Inflammatory macrophage (primary cell): ENCODE measurements at regions not wholly inside any gene's neighbourhood (a gene's known extent, or its start where the extent isn't known, plus 50 kb on each side); places are given as distances from the start of the nearest gene placed in this dataset.

ENCODE experiments used
- DNase-seq, 2 donors: peaks; one replicate each; pipeline ENCODE4 v3.0.0-alpha.2; 2020 to 2022

DNA sequence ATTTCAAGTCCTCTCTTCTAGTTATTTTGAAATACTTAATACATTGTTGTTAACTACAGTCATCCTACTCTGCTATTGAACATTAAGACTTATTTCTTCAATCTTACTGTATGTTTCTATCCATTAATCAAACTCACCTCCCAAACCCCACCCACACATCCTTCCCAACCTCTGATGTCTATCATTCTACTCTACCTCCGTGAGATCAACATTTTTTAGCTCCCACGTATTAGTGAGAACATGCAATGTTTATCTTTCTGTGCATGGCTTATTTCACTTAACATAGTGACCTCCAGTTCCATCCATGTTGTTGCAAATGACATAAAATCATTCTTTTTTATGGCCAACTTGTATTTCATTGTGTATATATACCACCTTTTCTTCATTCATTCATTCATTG is 236.6 kb upstream of the CTNNB1 start:
- DNase-seq, result no peak

GRCh38 chr3:40968666-40969065 is 230.6 kb upstream of the CTNNB1 start:
- no peak for DNase-seq

DNA sequence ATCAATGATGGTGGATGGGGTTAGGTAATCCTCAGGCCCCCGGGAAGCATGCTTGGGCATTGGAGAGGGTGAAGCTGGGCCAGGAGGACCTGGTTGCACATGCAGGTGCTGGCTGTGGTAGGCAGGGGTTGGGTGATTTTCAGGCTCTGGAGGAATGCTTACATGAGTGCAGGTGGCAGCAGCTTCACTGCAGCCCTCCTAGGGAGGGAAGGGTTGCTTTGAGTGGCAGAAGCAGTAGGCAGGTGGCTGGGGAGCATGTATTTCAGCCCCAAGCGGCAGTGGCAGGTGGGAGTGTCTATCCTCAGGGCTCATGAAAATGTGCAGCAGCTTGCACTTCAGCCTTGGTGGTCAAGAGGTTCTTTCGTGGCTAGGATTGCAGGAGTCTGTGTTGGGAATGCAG is 230.0 kb upstream of the CTNNB1 start:
- no peak for DNase-seq

DNA sequence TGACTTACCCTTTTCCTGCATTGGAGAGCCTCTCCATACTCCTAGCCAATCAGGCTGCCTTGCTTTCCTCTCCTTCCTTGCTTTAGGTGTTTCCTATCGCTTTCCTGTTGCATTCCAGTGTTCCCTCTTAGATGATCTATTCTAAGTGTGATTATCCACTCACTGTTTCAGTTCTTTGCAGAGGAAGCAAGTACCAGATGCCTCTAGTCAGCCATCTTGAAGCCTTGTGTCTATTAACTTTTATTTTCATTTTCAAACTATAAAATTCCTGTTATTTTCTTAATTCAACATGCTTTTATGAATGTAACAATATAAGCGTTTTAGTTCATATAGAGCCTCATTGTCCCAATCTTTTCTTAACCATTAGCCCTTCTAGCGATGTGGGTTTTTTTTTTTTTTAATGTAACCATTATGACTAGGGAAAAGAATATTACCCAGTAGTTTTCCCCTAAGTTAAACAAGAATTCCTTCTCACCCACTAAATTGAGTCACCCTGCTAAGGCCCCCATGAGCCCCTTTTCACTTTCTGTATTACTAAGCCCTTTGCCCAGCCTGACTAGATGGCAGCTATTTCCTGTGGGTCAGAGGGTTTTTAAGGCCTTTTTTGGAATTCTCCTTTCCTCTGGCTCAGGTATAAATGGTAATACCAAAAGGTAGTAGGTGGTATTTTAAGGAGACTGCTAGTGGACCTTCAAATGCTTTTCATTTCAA is 229.4 kb upstream of the CTNNB1 start:
- no peak for DNase-seq

DNA sequence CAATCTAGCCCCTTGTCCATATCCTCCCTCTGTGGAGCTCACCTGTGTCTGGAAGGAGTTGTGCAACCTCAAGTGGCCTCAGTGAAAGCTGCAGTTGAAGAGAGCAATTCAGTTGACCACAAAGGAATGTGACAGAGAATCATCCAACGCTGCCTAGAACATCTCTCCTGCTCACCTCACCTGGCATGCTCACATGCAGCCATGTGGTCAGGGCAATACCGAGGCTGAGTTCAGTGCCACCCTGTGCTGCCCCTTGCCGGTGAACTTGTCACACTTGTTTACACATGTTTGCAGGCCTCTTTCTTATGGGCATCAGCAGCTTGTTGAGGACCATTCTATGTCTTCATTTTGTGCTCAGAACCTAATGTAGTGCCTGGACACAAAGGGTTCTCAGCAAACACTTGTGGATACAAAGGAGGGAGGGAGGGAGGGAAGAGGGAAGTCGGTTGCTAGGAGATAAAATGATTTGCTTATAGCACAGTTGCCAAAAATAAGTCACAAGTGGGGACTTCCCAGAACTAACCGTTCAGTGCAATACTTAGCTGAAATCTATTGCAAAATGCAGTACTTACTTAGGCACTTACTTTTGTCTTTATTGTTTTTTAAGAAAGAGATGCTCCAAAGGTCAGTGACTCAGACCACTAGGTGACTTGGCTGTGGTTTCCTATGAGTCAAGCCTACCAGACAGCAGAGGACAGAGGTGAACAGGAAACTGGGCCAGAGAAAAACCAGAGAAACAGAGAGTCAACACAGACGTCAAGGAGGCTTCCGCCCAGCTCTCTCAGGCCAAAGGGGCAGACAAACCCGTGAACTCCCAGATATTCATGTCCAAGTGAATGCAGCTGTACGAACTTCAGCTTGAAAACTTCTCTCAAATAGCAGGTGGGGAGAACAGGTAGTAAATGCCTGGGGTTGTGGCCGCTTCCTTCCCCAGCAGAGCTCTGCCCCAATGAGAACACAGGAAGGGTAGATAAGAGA is 227.8 kb upstream of the CTNNB1 start:
- peak; percentile 82 to 98 for DNase-seq

GRCh38 chr3:40972350-40972749 is 227.0 kb upstream of the CTNNB1 start:
- no peak for DNase-seq

DNA sequence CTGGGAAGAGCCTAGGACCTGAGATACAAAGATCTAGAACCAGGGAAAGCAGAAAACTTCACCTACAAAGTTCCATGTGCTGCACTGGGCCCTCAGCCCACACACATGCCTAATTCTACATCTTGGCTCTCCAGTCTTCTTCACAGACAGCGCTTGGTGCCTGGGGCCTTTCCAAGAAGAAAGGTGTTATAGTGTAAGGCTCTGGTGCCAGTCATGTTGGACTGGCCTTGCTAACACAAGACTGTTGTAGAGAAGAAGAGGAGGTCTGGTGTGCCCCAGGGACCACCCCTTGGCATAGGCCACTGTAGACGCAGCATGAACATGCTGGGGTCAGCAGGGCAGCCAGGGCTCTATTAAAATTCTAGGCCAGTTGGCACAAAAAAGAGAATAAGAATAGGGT is 226.2 kb upstream of the CTNNB1 start:
- no peak for DNase-seq

DNA sequence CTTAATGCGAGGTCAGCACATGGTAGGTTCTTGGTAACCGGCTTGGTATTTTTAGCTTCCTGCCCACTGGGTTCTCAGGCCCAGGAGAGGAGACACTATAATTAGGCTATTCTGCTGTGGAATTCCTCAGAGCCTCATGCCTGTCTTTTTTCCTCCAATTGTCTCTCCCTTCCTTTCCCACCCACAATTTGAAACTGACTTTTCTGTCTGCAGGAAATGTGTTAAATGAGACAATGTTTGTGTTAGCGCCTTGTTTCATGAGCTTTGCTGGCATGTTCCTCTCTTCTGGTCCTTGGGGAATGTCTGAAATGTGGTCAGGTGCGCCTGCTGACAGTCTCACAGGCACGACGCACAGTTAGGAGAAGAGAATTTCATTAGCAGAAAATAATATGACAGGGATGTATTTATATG is 223.6 kb upstream of the CTNNB1 start:
- no peak for DNase-seq

DNA sequence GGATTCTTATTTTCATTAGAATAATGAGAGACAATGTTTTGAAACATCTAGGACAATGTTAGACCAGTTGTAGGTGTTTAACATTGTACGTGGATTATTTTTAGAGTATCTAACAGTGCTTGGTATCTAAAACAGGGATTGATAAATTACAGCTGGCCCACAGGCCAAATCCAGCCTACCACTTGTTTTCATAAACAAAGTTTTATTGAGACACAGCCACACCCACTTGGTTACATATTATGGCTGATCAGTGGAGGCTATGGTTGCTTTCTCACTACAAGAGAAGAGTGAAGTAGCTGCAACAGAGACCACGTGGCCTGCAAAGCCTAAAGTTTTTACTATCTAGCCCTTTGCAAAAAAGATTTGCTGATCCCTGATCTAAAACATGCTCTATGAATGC is 223.1 kb upstream of the CTNNB1 start:
- DNase-seq, result no peak

- no peak for DNase-seq
Observed at GRCh38 chr3:40978442-40978841, 220.9 kb upstream of the CTNNB1 start.

DNA sequence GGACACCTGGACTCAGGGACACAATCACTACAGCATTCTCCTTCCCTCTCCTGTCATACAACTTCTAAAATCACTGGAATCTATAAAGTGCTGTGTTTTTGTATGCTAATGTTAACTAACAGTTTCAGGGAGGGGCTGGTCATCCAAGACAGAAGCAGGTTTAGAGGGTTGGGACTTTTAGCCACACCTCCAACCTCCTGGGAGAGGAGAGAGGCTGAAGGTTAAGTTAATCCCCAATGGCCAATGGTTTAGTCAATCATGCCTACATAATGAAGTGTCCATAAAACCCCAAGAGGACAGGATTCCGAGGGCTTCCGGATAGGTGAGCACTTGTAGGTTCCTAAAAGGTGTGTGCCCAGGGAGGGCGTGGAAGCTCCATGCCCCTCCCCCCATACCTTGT is 219.3 kb upstream of the CTNNB1 start:
- no peak for DNase-seq

- no peak for DNase-seq
Observed at GRCh38 chr3:40980467-40980866, 218.8 kb upstream of the CTNNB1 start.

- DNase-seq, result no peak
Observed at GRCh38 chr3:40985195-40985594, 214.1 kb upstream of the CTNNB1 start.

- DNase-seq, result no peak
Observed at GRCh38 chr3:40988468-40988867, 210.8 kb upstream of the CTNNB1 start.

GRCh38 chr3:40989141-40990061 is 209.9 kb upstream of the CTNNB1 start:
- no peak for DNase-seq

DNA sequence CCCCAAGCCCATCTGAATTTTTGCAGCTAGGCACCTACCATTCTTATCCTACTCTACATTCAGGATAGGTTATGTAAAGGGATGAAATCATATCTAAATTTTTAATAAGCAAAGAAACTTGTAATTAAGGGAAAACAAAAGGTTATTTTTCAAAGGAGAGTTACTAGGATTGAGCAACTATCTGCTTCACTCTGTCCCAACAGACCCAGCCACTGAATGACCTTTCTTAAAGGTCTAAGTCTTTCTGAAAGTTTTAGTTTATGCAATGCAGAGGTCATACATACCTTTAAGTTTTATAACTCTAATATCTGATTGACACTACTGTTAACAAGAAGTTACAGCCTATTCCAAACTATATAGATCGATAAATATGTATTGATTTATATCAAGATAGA is 209.2 kb upstream of the CTNNB1 start:
- no peak for DNase-seq

GRCh38 chr3:40992023-40992422 is 207.3 kb upstream of the CTNNB1 start:
- DNase-seq, result no peak

- DNase-seq, result no peak
Observed at GRCh38 chr3:40994611-40995010, 204.7 kb upstream of the CTNNB1 start.

GRCh38 chr3:40995271-40995670 is 204.0 kb upstream of the CTNNB1 start:
- no peak for DNase-seq

DNA sequence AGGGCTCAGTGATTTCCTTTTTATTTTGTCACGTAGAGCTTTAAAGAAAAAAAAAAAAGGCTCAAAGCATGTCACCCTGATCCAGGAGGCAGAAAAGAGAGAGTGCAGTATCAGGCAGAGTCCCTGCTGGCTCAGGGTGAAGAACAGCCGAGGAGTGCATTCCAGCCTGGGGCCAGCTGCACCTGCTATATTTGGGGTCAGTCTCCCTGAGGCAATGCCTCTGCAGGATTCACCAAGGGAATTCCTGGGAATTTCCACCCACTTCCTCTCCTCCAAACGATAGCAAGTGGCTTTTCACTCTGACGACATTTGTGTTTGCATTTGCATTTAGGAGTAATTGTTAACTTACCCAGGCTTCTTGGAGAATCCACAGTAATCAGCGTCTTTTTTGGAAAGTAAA is 202.9 kb upstream of the CTNNB1 start:
- no peak for DNase-seq

DNA sequence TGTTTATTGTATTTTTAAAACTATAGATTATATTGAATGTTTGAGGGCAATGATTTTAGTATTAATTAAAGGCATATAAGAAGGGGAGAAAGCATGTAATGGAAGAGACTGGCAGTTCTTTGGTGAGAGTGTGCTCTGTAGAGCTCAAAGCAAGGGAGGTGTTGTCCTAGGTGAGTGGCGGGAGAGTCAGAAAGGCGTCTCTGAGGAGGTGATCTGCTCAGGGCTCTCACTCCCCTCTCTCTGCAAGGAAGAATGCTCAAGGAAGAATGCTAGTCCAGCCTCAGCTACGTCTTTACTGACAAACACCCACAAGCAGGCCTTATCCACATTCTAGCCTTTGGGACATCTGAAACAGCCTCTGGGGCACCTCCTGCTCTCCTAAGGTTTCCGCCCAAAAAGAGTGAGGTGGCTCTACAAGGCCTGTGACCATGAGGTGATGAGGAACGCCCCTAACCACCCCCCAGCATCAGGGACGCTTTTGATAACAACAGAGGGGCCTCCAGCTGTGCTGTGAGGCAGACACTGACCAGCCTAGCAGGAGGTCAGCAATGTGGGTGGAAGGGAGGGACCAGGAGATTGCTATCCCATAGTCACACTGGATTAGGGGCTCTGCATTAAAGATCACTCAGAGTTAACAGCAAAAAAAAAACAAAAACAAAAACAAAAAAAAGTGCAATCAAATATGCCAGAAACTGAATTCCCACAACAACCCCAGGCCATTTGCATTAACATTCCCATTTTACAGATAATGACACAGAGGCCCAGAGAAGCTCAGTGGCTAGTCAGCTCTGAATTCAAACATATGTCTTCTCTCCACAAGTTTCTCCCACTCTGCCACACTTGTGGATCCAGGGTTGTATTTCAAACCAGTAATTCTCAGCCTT is 202.2 kb upstream of the CTNNB1 start:
- no peak for DNase-seq
